Effector memory CD4-positive, alpha-beta T cell (primary cell): ENCODE measurements at regions not wholly inside any gene's neighbourhood (a gene's known extent, or its start where the extent isn't known, plus 50 kb on each side); places are given as distances from the start of the nearest gene placed in this dataset.

Source experiments
- DNase-seq, 3 donors: peaks; one replicate each; pipeline ENCODE4 v3.0.0-alpha.2; 2020
- H3K27ac ChIP-seq: 2 replicates; pipeline ENCODE4 v1.7.0; 2013; ENCODE audit warnings: mild to moderate bottlenecking, low read length, moderate library complexity; ENCODE audit not compliant: insufficient read depth, poor library complexity, severe bottlenecking
- H3K27me3 ChIP-seq: replicated peaks from 2 replicates; pipeline ENCODE4 v1.7.0; 2013; ENCODE audit warnings: mild to moderate bottlenecking, low read length; ENCODE audit not compliant: insufficient read depth, control insufficient read depth, poor library complexity, severe bottlenecking
- H3K36me3 ChIP-seq: 2 replicates; pipeline ENCODE4 v1.7.0; 2013; ENCODE audit warnings: mild to moderate bottlenecking, low read length, moderate library complexity; ENCODE audit not compliant: control insufficient read depth, insufficient read depth
- H3K4me1 ChIP-seq: 2 replicates; pipeline ENCODE4 v1.7.0; 2013; ENCODE audit warnings: low read length, mild to moderate bottlenecking; ENCODE audit not compliant: control insufficient read depth, insufficient read depth, poor library complexity, severe bottlenecking
- H3K4me3 ChIP-seq: 2 replicates; pipeline ENCODE4 v1.7.0; 2013; ENCODE audit warnings: low read length, low read depth, mild to moderate bottlenecking; ENCODE audit not compliant: insufficient read depth, poor library complexity, severe bottlenecking
- H3K9me3 ChIP-seq: 2 replicates; pipeline ENCODE4 v1.7.0; 2013; ENCODE audit warnings: mild to moderate bottlenecking, low read length, moderate library complexity; ENCODE audit not compliant: control insufficient read depth

DNA sequence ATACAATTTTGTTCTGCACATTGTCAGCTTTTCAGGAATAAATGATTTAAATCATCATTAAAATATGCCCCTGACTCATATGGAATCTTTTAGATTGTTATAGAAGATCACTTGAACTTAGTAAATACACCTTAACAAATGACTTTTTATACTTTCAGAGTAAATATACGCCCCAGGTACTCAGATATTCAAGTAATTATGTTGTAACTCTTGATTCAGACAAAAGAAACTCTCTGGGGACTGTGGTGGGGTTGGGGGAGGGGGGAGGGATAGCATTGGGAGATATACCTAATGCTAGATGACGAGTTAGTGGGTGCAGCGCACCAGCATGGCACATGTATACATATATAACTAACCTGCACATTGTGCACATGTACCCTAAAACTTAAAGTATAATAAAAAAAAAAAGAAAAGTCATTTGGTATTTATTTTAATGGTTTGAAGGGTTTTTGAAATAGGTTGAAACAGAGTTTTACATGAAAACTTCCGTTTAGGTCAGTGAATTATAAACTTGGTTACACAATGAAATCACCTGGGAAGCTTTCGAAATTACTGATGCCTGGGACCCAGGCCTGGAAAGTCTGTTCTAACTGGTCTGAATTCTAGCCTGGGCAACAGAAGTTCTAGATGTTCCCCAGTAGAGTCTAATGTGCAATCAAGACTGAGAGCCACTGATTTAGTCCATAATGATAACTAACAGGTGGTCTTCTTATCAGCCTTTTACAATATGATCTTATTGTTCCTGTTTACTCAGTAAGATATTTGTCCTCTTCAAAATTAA lies 320.5 kb upstream of the NR5A2 start:
- DNase-seq: no peak
- Histone ChIP-seq H3K9me3 (no peaks in the 10 kb centered on the region), H3K4me1 (no peaks in the 10 kb centered on the region), H3K4me3 (no peak overlapping the region), H3K27me3 (no peaks in the 10 kb centered on the region), H3K36me3 (no peaks in the 10 kb centered on the region), H3K27ac (no peak overlapping the region)

DNA sequence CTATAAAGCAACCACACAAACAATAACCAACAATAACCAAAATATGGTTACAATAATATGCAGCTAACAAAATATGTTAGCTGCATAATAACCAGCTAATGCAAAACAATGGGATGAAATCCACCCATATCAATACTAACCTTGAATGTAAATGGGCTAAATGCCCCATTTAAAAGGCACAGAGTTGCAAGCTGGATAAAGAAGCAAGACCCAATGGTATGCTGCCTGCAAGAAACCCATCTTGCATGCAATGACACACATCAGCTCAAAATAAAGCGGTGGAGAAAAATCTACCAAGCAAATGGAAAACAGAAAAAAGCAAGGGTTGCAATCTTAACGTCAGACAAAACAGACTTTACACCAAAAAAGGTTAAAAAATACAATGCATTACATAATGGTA lies 316.5 kb upstream of the NR5A2 start:
- H3K4me3 ChIP-seq: no peak overlapping the region
- H3K27ac ChIP-seq: no peak overlapping the region
- no peaks in the 10 kb centered on the region for H3K36me3 ChIP-seq
- H3K4me1 ChIP-seq: no peaks in the 10 kb centered on the region
- no peaks in the 10 kb centered on the region for H3K27me3 ChIP-seq
- no peaks in the 10 kb centered on the region for H3K9me3 ChIP-seq
- no peak for DNase-seq

DNA sequence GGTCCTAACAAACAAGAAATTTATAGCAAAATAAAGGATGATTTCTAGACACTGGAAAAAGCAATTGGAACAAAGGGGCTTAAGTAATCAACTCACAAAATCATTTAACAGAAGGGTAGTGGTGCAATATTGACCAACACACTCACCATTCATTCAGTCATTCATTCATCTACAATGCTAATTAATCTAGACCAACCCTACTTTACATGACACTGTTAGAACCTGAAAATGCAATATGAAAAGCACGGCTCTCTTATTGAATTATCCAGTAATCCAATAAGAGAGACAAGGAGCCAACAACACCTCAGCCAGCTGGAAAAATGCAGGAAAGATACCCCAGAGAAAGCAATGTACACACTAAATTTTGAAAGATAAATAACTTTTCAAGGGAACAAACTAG lies 310.8 kb upstream of the NR5A2 start:
- H3K36me3 ChIP-seq: no peaks in the 10 kb centered on the region
- no peak overlapping the region for H3K4me3 ChIP-seq
- H3K4me1 ChIP-seq: no peaks in the 10 kb centered on the region
- no peaks in the 10 kb centered on the region for H3K9me3 ChIP-seq
- H3K27ac ChIP-seq: no peak overlapping the region
- H3K27me3 ChIP-seq: no peaks in the 10 kb centered on the region
- DNase-seq: no peak

DNA sequence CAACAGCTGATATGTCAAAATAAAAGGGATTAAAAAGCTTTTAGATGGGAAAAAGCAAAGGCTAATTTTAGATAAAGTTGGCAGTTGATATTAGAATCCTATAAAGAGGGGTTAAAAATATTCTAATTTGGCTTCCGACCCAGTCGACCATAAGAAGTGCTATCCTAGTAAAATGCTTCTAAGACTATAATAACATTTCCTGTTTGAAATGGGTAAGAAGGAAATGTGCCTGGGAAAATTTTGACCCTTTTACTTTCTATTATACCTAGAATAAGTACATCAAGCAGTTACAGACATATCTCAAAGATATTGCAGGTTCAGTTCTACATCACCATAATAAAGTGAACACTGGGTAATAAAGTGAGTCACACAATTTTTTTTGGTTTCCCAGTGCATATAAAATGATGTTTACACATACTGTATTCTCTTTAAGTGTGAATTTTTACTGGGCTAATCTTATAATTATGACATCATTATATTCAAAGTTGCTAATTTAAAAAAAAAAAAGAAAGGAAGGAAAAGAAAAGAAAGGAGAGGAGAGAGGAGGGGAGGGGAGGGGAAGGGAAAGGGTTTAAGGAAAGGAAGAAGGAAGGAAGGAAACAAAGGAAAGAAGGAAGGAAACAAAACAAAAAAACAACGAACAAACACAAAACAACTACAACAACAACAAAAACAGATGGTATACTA lies 308.2 kb upstream of the NR5A2 start:
- no peaks in the 10 kb centered on the region for H3K27me3 ChIP-seq
- no peaks in the 10 kb centered on the region for H3K36me3 ChIP-seq
- H3K9me3 ChIP-seq: no peaks in the 10 kb centered on the region

DNA sequence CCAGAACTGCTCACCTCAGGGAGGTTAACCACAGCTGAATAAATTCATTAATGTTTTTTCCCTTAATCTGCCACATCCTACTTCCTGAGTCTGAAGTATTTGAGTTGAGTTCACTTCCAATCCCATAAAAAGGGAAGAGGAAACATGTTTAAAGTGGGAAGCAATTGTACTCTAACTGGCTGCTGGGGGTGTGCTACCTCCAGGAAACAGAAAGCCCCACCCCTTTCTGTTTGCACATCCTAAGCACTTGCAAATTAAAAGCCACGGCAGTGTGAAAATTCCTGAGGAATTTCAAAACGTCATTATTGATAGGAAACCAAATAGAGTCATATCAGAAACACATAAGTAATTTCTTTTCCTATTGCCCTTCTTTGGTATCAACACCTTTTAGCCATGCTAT lies 307.0 kb upstream of the NR5A2 start:
- no peaks in the 10 kb centered on the region for H3K4me1 ChIP-seq
- H3K36me3 ChIP-seq: no peaks in the 10 kb centered on the region
- no peaks in the 10 kb centered on the region for H3K27me3 ChIP-seq
- no peaks in the 10 kb centered on the region for H3K9me3 ChIP-seq
- H3K4me3 ChIP-seq: no peak overlapping the region
- DNase-seq: no peak
- H3K27ac ChIP-seq: no peak overlapping the region

More for the DNA sequence above, 308.2 kb upstream of the NR5A2 start:
- Histone ChIP-seq H3K27ac (no peak overlapping the region), H3K4me3 (no peak overlapping the region), H3K4me1 (no peaks in the 10 kb centered on the region)
- DNase-seq: no peak

DNA sequence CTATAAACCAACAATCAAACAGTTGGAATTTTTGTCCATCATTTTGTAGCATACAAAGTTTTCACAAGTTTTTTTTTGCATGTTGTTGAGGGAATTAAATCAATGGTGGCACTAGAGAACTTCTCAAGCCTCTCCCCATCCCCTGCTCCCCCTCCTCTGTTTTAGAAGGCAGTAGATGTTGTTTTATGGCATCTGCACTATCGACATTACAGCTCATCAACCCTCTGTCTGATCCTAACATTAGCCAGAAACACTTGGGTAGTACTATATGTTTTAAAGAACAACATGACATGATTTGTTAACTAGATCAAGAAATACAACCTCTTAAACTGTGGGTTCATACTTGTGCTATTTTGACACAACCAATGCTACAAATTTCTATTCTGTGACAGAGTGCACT lies 306.5 kb upstream of the NR5A2 start:
- Histone ChIP-seq H3K36me3 (no peaks in the 10 kb centered on the region), H3K4me1 (no peaks in the 10 kb centered on the region), H3K27ac (no peak overlapping the region), H3K4me3 (no peak overlapping the region), H3K9me3 (no peaks in the 10 kb centered on the region), H3K27me3 (no peaks in the 10 kb centered on the region)
- DNase-seq: no peak

DNA sequence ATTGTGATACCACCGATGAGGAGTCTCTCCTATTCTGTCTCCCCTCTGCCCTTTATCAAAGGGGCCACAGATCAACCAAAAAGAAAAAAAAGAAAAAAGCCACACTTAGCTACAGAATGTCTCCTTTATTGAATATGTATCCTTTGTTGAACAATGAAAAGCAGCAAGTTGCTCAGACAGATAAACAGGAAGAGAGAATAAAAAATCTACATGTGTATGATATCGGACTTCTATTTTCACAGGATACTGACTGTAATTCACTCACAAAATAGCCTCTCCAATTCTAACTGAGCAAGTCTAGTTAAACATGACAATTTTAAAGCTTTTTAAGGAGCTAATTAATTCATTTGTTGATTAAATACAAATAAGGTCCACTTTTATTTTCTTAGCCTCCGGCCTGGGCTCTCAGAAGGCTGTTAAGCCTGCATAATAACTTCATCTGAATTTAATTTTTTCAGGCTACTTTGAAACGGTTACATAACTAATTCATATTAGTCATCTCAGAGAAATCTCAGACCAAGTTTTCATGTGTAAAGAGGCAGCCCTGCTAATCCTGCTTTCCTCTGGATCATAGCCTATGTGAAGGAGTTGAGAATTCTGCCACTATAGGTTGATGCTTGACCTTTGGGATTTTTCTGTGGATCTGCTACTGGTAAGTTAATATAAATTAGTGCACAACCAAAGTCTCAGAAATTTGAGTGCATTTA lies 304.1 kb upstream of the NR5A2 start:
- Histone ChIP-seq H3K36me3 (no peaks in the 10 kb centered on the region), H3K27me3 (no peaks in the 10 kb centered on the region), H3K4me3 (no peak overlapping the region), H3K27ac (no peak overlapping the region), H3K9me3 (no peaks in the 10 kb centered on the region), H3K4me1 (no peaks in the 10 kb centered on the region)
- DNase-seq: no peak

DNA sequence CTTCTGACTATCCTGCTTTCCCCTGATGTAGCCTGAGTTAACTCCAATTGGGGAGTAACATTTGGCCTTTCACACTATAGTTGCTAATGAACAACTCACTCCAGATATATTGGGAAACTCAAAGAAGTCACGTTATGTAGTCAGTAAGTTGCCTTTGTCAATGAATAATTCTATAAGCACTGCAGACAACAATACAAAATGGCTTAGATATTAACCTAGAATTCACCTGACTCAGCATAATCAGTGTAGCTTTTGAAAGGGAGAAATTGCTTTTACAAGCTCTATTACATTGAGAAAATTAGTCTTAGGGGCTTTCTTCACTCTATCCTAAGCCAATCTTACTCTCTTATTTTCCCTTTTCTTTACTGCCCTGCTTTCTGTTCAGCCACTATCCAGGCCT lies 303.5 kb upstream of the NR5A2 start:
- no peaks in the 10 kb centered on the region for H3K9me3 ChIP-seq
- H3K4me3 ChIP-seq: no peak overlapping the region
- no peak for DNase-seq
- no peak overlapping the region for H3K27ac ChIP-seq
- H3K36me3 ChIP-seq: no peaks in the 10 kb centered on the region
- no peaks in the 10 kb centered on the region for H3K27me3 ChIP-seq
- no peaks in the 10 kb centered on the region for H3K4me1 ChIP-seq

DNA sequence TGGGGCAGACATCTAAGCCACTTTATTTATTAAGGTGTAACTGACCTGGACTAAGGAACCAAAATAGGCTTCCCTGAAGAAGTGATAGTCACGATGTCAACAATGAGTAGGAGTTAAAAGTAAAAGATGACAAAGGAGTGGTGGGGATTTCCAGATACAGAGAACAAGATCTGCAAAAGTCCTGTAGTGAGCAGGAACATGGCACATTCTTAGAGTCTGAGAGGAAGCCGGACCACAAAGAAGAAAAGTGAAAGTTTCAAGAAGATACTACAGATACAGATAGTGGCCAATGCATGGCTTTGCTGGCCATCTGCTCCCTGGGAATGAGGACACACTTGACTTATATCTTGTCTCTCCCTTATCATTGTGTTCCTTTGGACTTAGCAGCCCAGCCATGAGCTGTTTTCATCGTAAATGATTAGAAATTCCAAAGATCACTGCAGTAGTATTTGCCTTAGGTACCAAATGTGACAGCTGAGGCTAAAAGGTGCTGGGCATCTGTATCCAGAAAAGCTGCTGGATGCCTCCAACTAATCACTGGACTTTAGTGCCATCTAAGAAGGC lies 302.4 kb upstream of the NR5A2 start:
- Histone ChIP-seq H3K4me1 (no peaks in the 10 kb centered on the region), H3K27ac (no peak overlapping the region), H3K36me3 (no peaks in the 10 kb centered on the region), H3K27me3 (no peaks in the 10 kb centered on the region), H3K4me3 (no peak overlapping the region), H3K9me3 (no peaks in the 10 kb centered on the region)
- DNase-seq: no peak

DNA sequence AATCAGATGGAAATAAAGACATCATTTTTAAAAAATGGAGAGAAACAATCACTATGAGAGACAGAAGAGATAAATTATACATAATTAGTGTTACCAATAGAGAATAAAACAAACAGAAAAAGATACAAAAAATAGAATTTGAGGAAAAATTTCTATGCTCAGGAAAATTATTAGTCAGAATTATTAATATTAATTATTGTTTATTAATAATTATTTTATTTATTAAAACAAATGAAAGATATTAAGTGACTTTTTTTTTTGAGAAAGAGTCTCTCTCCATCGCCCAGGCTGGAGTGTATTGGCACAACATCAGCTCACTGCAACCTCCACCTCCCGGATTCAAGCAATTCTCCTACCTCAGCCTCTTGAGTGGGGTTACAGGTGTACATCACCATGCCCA lies 299.8 kb upstream of the NR5A2 start:
- Histone ChIP-seq H3K4me1 (no peaks in the 10 kb centered on the region), H3K9me3 (no peaks in the 10 kb centered on the region), H3K36me3 (no peaks in the 10 kb centered on the region), H3K27me3 (no peaks in the 10 kb centered on the region), H3K27ac (no peak overlapping the region), H3K4me3 (no peak overlapping the region)
- DNase-seq: no peak
